ENCODE measurements at regions not wholly inside any gene's neighbourhood (a gene's known extent, or its start where the extent isn't known, plus 50 kb on each side); places are given as distances from the start of the nearest gene placed in this dataset.

GRCh38 chr16:48911700-48912099, 301.7 kb upstream of the N4BP1 start:
- DNase-seq (ENCODE audit: insufficient read length, low spot score) (no peak), FAIRE-seq (no peak)
- peak; percentile 26 for TF ChIP-seq CTCF (IDR thresholded peaks at IDR 0.05; ENCODE audit: insufficient read depth, missing control alignments)

- FAIRE-seq (no peak), DNase-seq (ENCODE audit: insufficient read length, low spot score) (no peak)
- no peak for TF ChIP-seq CTCF (IDR thresholded peaks at IDR 0.05; ENCODE audit: insufficient read depth, missing control alignments)
These were observed 300.2 kb upstream of the N4BP1 start for GRCh38 chr16:48910214-48910613.

- TF ChIP-seq CTCF (IDR thresholded peaks at IDR 0.05; ENCODE audit: insufficient read depth, missing control alignments), result no peak
- FAIRE-seq, result no peak
- no peak for DNase-seq (ENCODE audit: insufficient read length, low spot score)
These were observed 299.3 kb upstream of the N4BP1 start for GRCh38 chr16:48909231-48909630.

GRCh38 chr16:48907906-48908634, 298.1 kb upstream of the N4BP1 start:
- DNase-seq (ENCODE audit: insufficient read length, low spot score) (no peak), FAIRE-seq (no peak)
- no peak for TF ChIP-seq CTCF (IDR thresholded peaks at IDR 0.05; ENCODE audit: insufficient read depth, missing control alignments)

GRCh38 chr16:48905632-48906505, 295.9 kb upstream of the N4BP1 start:
- no peak for TF ChIP-seq CTCF (IDR thresholded peaks at IDR 0.05; ENCODE audit: insufficient read depth, missing control alignments)
- FAIRE-seq, result no peak
- no peak for DNase-seq (ENCODE audit: insufficient read length, low spot score)

- FAIRE-seq (no peak), DNase-seq (ENCODE audit: insufficient read length, low spot score) (no peak)
- no peak for TF ChIP-seq CTCF (IDR thresholded peaks at IDR 0.05; ENCODE audit: insufficient read depth, missing control alignments)
These were observed 294.4 kb upstream of the N4BP1 start for GRCh38 chr16:48904333-48904732.

- no peak for FAIRE-seq
- no peak for TF ChIP-seq CTCF (IDR thresholded peaks at IDR 0.05; ENCODE audit: insufficient read depth, missing control alignments)
- no peak for DNase-seq (ENCODE audit: insufficient read length, low spot score)
These were observed 293.1 kb upstream of the N4BP1 start for GRCh38 chr16:48903039-48903438.
